BJ (cell line): ENCODE measurements at regions not wholly inside any gene's neighbourhood (a gene's known extent, or its start where the extent isn't known, plus 50 kb on each side); places are given as distances from the start of the nearest gene placed in this dataset.

ENCODE experiments used
- CTCF ChIA-PET: fragments of 350-600 bp; formaldehyde crosslinking; extraction: SDS; loops from one replicate; lab custom pipeline; 2021; ENCODE audit warnings: antibody characterized with exemption, inconsistent platforms; lab: Yijun Ruan, JAX
- POLR2A ChIA-PET: fragments of 300-600 bp; sonication (Branson Sonifier 250); formaldehyde crosslinking; extraction: SDS; loops from one replicate; lab custom pipeline; 2021; ENCODE audit warnings: antibody characterized with exemption; lab: Charles Lee
- DNase-seq: peaks from one replicate; pipeline ENCODE4 v3.0.0-alpha.2; 2011; ENCODE audit warnings: low read depth
- H3K27me3 ChIP-seq: 2 replicates; pipeline ENCODE4 v1.6.0; 2011; ENCODE audit warnings: low read length; ENCODE audit not compliant: control insufficient read depth, insufficient read depth
- H3K36me3 ChIP-seq: 2 replicates; pipeline ENCODE4 v1.5.1; 2011; ENCODE audit warnings: low read length; ENCODE audit not compliant: control insufficient read depth, insufficient read depth
- H3K4me3 ChIP-seq: 2 replicates; pipeline ENCODE4 v1.5.1; 2011; ENCODE audit warnings: low read depth, mild to moderate bottlenecking, control low read depth, low read length
- CTCF ChIP-seq: IDR thresholded peaks from 2 replicates; pipeline ENCODE4 v1.5.1; 2011; ENCODE audit warnings: low read depth, mild to moderate bottlenecking, control low read depth, inconsistent platforms, low read length, moderate library complexity; ENCODE audit not compliant: insufficient read depth

GRCh38 chr6:9155836-9156235 is 720.5 kb upstream of the SLC35B3 start:
- Histone ChIP-seq H3K27me3 (no peaks in the 10 kb centered on the region), H3K4me3 (no peak overlapping the region), H3K36me3 (no peaks in the 10 kb centered on the region)
- DNase-seq, result no peak
- ChIA-PET CTCF (no interaction called here), POLR2A (no interaction called here)
- no peak for TF ChIP-seq CTCF

- no peak for TF ChIP-seq CTCF
- Histone ChIP-seq H3K4me3 (no peak overlapping the region), H3K27me3 (no peaks in the 10 kb centered on the region), H3K36me3 (no peaks in the 10 kb centered on the region)
- no peak for DNase-seq
- ChIA-PET CTCF (no interaction called here), POLR2A (no interaction called here)
Measured at GRCh38 chr6:9143140-9143539, 707.8 kb upstream of the SLC35B3 start.

- ChIA-PET CTCF (interaction anchor here (0.5 kb wide), 1 partner anchor 1274 kb away, joined by 3 read pairs; the partner anchor contains the start of gene TFAP2A), POLR2A (no interaction called here)
- Histone ChIP-seq H3K4me3 (no peak overlapping the region), H3K36me3 (no peaks in the 10 kb centered on the region), H3K27me3 (no peaks in the 10 kb centered on the region)
- DNase-seq, result peak; percentile 9
- TF ChIP-seq CTCF, result no peak
Measured at GRCh38 chr6:9140951-9141460, 705.7 kb upstream of the SLC35B3 start.

GRCh38 chr6:9140172-9140571 is 704.8 kb upstream of the SLC35B3 start:
- DNase-seq, result no peak
- no peaks in the 10 kb centered on the region for H3K27me3 ChIP-seq
- ChIA-PET CTCF (no interaction called here), POLR2A (no interaction called here)
- H3K36me3 ChIP-seq, result no peaks in the 10 kb centered on the region
- H3K4me3 ChIP-seq, result no peak overlapping the region; the same call in 1 of the 2 replicates
- TF ChIP-seq CTCF, result no peak

- H3K4me3 ChIP-seq, result no peak overlapping the region; the same call in 1 of the 2 replicates
- ChIA-PET POLR2A (interaction anchor here (0.6 kb wide), 1 partner anchor 269 kb away, joined by 4 read pairs; no protein-coding TSS in a partner anchor), CTCF (no interaction called here)
- no peaks in the 10 kb centered on the region for H3K36me3 ChIP-seq
- no peak for TF ChIP-seq CTCF
- peak; percentile 63 for DNase-seq
- no peaks in the 10 kb centered on the region for H3K27me3 ChIP-seq
Measured at GRCh38 chr6:9139746-9140145, 704.4 kb upstream of the SLC35B3 start.
